ENCODE measurements at regions not wholly inside any gene's neighbourhood (a gene's known extent, or its start where the extent isn't known, plus 50 kb on each side); places are given as distances from the start of the nearest gene placed in this dataset.

DNA sequence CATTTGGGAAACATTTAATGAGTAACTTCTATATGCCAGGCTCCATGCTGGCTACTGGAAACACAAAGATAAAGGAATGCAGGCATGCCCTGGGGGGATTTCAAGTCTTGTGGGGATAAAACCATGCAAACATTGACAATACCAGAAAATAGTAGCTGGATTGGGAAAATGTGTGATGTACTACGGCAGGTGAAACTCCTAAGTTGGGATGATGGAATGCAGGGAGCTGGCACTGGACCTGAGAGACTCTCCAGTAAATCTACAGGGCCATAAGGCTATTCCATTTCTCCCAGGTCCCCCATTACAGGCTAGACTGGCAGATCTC, 68.2 kb upstream of the NTRK3 start:
- no peaks in the 10 kb centered on the region for H4K20me1 ChIP-seq (replicated peaks in 1 of 2; ENCODE audit: control insufficient read depth in 1 of 2, insufficient read depth in 2 of 2, low read length in 2 of 2)
- no peak overlapping the region for H3K18ac ChIP-seq (ENCODE audit: extremely low read depth, low read length)
- H4K8ac ChIP-seq (ENCODE audit: extremely low read depth, insufficient read depth, low read length): no peak overlapping the region
- 82% methylated on average over 1 of the region's 1 CpG; no CpG with 5 or more reads in 1 of the 2 experiments for WGBS, 2 experiments (ENCODE audit: extremely low coverage in 1 of 2, insufficient coverage in 1 of 2, insufficient read length in 1 of 2, insufficient replicate concordance in 2 of 2, low coverage in 1 of 2, low lambda C conversion rate in 2 of 2, missing lambda C conversion rate in 1 of 2)
- H3K27me3 ChIP-seq (replicated peaks in 1 of 4; ENCODE audit: control insufficient read depth in 3 of 4, extremely low read depth in 1 of 4, insufficient read depth in 3 of 4, low read length in 3 of 4): no peaks in the 10 kb centered on the region
- no peak for FAIRE-seq
- no peak overlapping the region for H2BK120ac ChIP-seq (replicated peaks; ENCODE audit: low read depth, low read length)
- no peaks in the 10 kb centered on the region for H3K79me1 ChIP-seq (ENCODE audit: low read depth, low read length)
- no peaks in the 10 kb centered on the region for H3K79me2 ChIP-seq (ENCODE audit: control insufficient read depth in 1 of 2, insufficient read depth in 2 of 2, low read length in 2 of 2)
- no peaks in the 10 kb centered on the region for H3K36me3 ChIP-seq (ENCODE audit: control insufficient read depth in 2 of 4, insufficient read depth in 4 of 4, low read length in 3 of 4)
- no peak overlapping the region for H4K5ac ChIP-seq (ENCODE audit: insufficient read length, low read depth, low read length)
- H3K9ac ChIP-seq (replicated peaks in 1 of 4; ENCODE audit: extremely low read depth in 1 of 4, low read depth in 3 of 4, low read length in 3 of 4): no peak overlapping the region
- no peak overlapping the region for H3K27ac ChIP-seq (ENCODE audit: low read depth, low read length)
- H4K91ac ChIP-seq (replicated peaks; ENCODE audit: insufficient read length, low read length): no peak overlapping the region
- CTCF ChIA-PET (ENCODE audit: partially characterized antibody): interaction anchor here (1.4 to 2.6 kb wide), 4 partner anchors 8 to 50 kb away, joined by 4 to 10 read pairs (median 7); no protein-coding TSS in a partner anchor
- no peak overlapping the region for H3K4ac ChIP-seq (replicated peaks; ENCODE audit: insufficient read length, low read depth, low read length)
- no peak overlapping the region for H3K23ac ChIP-seq (ENCODE audit: insufficient read length)
- H3K14ac ChIP-seq (ENCODE audit: insufficient read length): no peak overlapping the region
- H2BK15ac ChIP-seq (ENCODE audit: low read length): no peak overlapping the region
- POLR2A ChIA-PET (ENCODE audit: partially characterized antibody): no interaction called here
- H3K4me2 ChIP-seq (ENCODE audit: insufficient read depth in 1 of 2, low read depth in 2 of 2, low read length in 2 of 2): no peak overlapping the region
- no peak overlapping the region for H2AK5ac ChIP-seq (ENCODE audit: low read depth, low read length)
- no peak overlapping the region for H2BK12ac ChIP-seq (ENCODE audit: low read depth, low read length)
- DNase-seq (ENCODE audit: low read depth in 1 of 2, low spot score in 2 of 2): no peak
- H3K9me3 ChIP-seq (ENCODE audit: insufficient read depth in 2 of 2, low read depth in 1 of 2, low read length in 1 of 2): no peaks in the 10 kb centered on the region
- H2BK5ac ChIP-seq (ENCODE audit: low read depth, low read length): no peak overlapping the region
- H2BK20ac ChIP-seq (ENCODE audit: low read length): no peak overlapping the region
- H3K4me3 ChIP-seq (ENCODE audit: extremely low read depth in 1 of 4, insufficient read depth in 2 of 4, low read depth in 3 of 4, low read length in 4 of 4): no peak overlapping the region
- H3K4me1 ChIP-seq (replicated peaks in 1 of 4; ENCODE audit: control insufficient read depth in 3 of 4, insufficient read depth in 4 of 4, low read length in 3 of 4): no peaks in the 10 kb centered on the region
- no peaks in the 10 kb centered on the region for H3K23me2 ChIP-seq (ENCODE audit: low read depth, low read length)
- TF ChIP-seq HDAC2 (IDR thresholded peaks at IDR 0.05; ENCODE audit: borderline replicate concordance in 1 of 2, low read depth in 2 of 2, low read length in 2 of 2): no peak
- no peak for TF ChIP-seq RAD21 (IDR thresholded peaks at IDR 0.05 in 1 of 2, conservative IDR thresholded peaks at IDR 0.05 in 1 of 2; ENCODE audit: low read depth in 2 of 2, low read length in 2 of 2)
- TF ChIP-seq EGR1 (IDR thresholded peaks at IDR 0.05; ENCODE audit: borderline replicate concordance, low read depth, low read length): no peak
- no peak for TF ChIP-seq EZH2 (IDR thresholded peaks at IDR 0.05; ENCODE audit: low read depth, low read length, severe bottlenecking)
- no peak for TF ChIP-seq MAFK (IDR thresholded peaks at IDR 0.05; ENCODE audit: low read depth, low read length)
- no peak for TF ChIP-seq POLR2AphosphoS5 (IDR thresholded peaks at IDR 0.05; ENCODE audit: low read depth, low read length)
- TF ChIP-seq NANOG (IDR thresholded peaks at IDR 0.05; ENCODE audit: insufficient read depth, low read depth, low read length, poor library complexity, severe bottlenecking): no peak
- H2AFZ ChIP-seq (ENCODE audit: low read length): no peak overlapping the region
- no peak overlapping the region for H3K56ac ChIP-seq (replicated peaks; ENCODE audit: insufficient read length, low read depth, low read length)
